Pancreas (tissue), 10 donors: ENCODE measurements at regions not wholly inside any gene's neighbourhood (a gene's known extent, or its start where the extent isn't known, plus 50 kb on each side); places are given as distances from the start of the nearest gene placed in this dataset.

Source experiments
- ATAC-seq, 4 donors: fragments of 200-7000 bp; cut with Tn5 transposase; one replicate each; pipeline versions ENCODE4 v1.8.0 to v1.9.1; 2020; ENCODE audit warnings: mild to moderate bottlenecking in 4 of 4, moderate library complexity in 4 of 4
- DNase-seq, 6 donors: peaks; one replicate each; pipeline ENCODE4 v3.0.0-alpha.2; 2020
- FAIRE-seq: peaks from 2 replicates; lab custom pipeline; 2012; peaks lifted over from hg19 to GRCh38; lab: Jason Lieb, UNC
- H3K27ac ChIP-seq, 4 donors: fragments of 200-600 bp; sonication (generic); 1 replicate in 3 of 4; 2 replicates in 1 of 4; pipeline versions ENCODE4 v1.5.0 to v1.8.0; 2020
- H3K27me3 ChIP-seq, 4 donors: fragments of 200-600 bp; one replicate each; pipeline ENCODE4 v1.8.0; 2021
- H3K36me3 ChIP-seq, 3 donors: fragments of 200-600 bp; sonication (generic) in 1 of 3; one replicate each; pipeline versions ENCODE4 v1.5.0 to v1.8.0; 2020 to 2021
- H3K4me1 ChIP-seq, 3 donors: fragments of 200-600 bp; one replicate each; pipeline ENCODE4 v1.8.0; 2021
- H3K4me3 ChIP-seq, 4 donors: fragments of 200-600 bp; sonication (generic) in 2 of 4; one replicate each; pipeline versions ENCODE4 v1.5.0 to v1.8.0; 2020 to 2021
- H3K9me3 ChIP-seq, 4 donors: fragments of 200-600 bp; one replicate each; pipeline ENCODE4 v1.8.0; 2021
- CTCF ChIP-seq, 4 donors: fragments of 200-600 bp; sonication (generic) in 3 of 4; IDR thresholded peaks; one replicate each; pipeline versions ENCODE4 v1.5.0 to v1.8.0; 2021; ENCODE audit warnings: antibody characterized with exemption in 4 of 4
- WGBS, 2 donors: extraction: QIAGEN DNeasy Blood & Tissue Kit; methylation state at CpG; one replicate each; pipeline ENCODE4 v1.1.7; 2013; 5-methylcytosine and 5-hydroxymethylcytosine counted together
- intact Hi-C, 3 donors: fragments of 100-400 bp; cut with DNase I; formaldehyde crosslinking; loops; one replicate each; pipeline versions ENCODE4 v1.11.1 to v1.14.2; 2022
- donor health status: healthy with polysubstance abuse.
- donor health status: DM: no; HTN: no; CAD: no; lungs with moderate emphysema.
- donor health status: DM: no; HTN: no; CAD: no.
- donor health status: control.
- donor health status: control.
- donor health status: Bipolar disorder and iron deficiency.
- donor health status: DM: yes; HTN: yes; CAD: no.
- donor health status: DM: no; HTN: no; CAD: no.
- donor health status: DM: no; HTN: no; CAD: no.
- donor health status: DM: yes; HTN: yes; CAD: no.

- intact Hi-C loops: no loop called here
- ATAC-seq (no peak), FAIRE-seq (no peak), DNase-seq (no peak)
- Histone ChIP-seq H3K4me3 (no peak overlapping the region), H3K36me3 (no peaks in the 10 kb centered on the region), H3K9me3 (no peaks in the 10 kb centered on the region), H3K27me3 (no peaks in the 10 kb centered on the region), H3K27ac (no peak overlapping the region), H3K4me1 (peaks cover 5 to 12% (median 10%) of the 10 kb centered on the region in 3 donors)
- TF ChIP-seq CTCF (IDR thresholded peaks at IDR 0.05): no peak
- 84 to 93% methylated on average over 3 of the region's 3 CpGs for WGBS, 2 donors
Measured at GRCh38 chr5:172561151-172561550, 79.9 kb upstream of the NEURL1B start.

GRCh38 chr5:172559004-172559932 lies 81.8 kb upstream of the NEURL1B start:
- Histone ChIP-seq H3K36me3 (no peaks in the 10 kb centered on the region), H3K9me3 (no peaks in the 10 kb centered on the region), H3K4me1 (peaks cover 0 to 6% (median 3%) of the 10 kb centered on the region in 3 donors), H3K27me3 (no peaks in the 10 kb centered on the region), H3K4me3 (no peak overlapping the region), H3K27ac (no peak overlapping the region)
- ATAC-seq (peak in 2 of 4 donors; percentile 23 to 25), FAIRE-seq (no peak), DNase-seq (no peak)
- TF ChIP-seq CTCF (IDR thresholded peaks at IDR 0.05): no peak
- 89 to 91% methylated on average over 23 of the region's 23 CpGs for whole genome bisulfite sequencing, 2 donors
- intact Hi-C loops: no loop called here

GRCh38 chr5:172558076-172558976 lies 82.7 kb upstream of the NEURL1B start:
- 87 to 93% methylated on average over 17 of the region's 17 CpGs for WGBS, 2 donors
- intact Hi-C loops: no loop called here
- no peaks in the 10 kb centered on the region for H3K4me1 ChIP-seq
- no peaks in the 10 kb centered on the region for H3K27me3 ChIP-seq
- ATAC-seq (no peak), DNase-seq (peak in 1 of 6 donors; percentile 38), FAIRE-seq (no peak)
- no peak for TF ChIP-seq CTCF (IDR thresholded peaks at IDR 0.05)
- no peak overlapping the region for H3K27ac ChIP-seq
- H3K36me3 ChIP-seq: no peaks in the 10 kb centered on the region
- no peak overlapping the region for H3K4me3 ChIP-seq
- no peaks in the 10 kb centered on the region for H3K9me3 ChIP-seq

- DNase-seq (peak in 1 of 6 donors; percentile 53), FAIRE-seq (no peak), ATAC-seq (peak in 3 of 4 donors; percentile 8 to 76 (median 68))
- no peak for TF ChIP-seq CTCF (IDR thresholded peaks at IDR 0.05)
- H3K9me3 ChIP-seq: no peaks in the 10 kb centered on the region
- H3K36me3 ChIP-seq: no peaks in the 10 kb centered on the region
- 29 to 31% methylated on average over 10 to 12 of the region's 12 CpGs for WGBS, 2 donors
- no peaks in the 10 kb centered on the region for H3K4me1 ChIP-seq
- H3K27ac ChIP-seq: no peak overlapping the region
- intact Hi-C loops: no loop called here
- H3K4me3 ChIP-seq: no peak overlapping the region
- H3K27me3 ChIP-seq: no peaks in the 10 kb centered on the region
Measured at GRCh38 chr5:172556971-172557461, 84.0 kb upstream of the NEURL1B start.
